Muscle layer of duodenum (tissue), 2 donors: ENCODE measurements at regions not wholly inside any gene's neighbourhood (a gene's known extent, or its start where the extent isn't known, plus 50 kb on each side); places are given as distances from the start of the nearest gene placed in this dataset.

Experiments used
- H3K27ac ChIP-seq: one replicate; pipeline ENCODE4 v1.7.0; 2013; ENCODE audit warnings: mild to moderate bottlenecking, low read length
- H3K27me3 ChIP-seq: one replicate; pipeline ENCODE4 v1.7.0; 2013; ENCODE audit warnings: low read depth, mild to moderate bottlenecking, control low read depth, low read length
- H3K36me3 ChIP-seq, 2 donors: one replicate each; pipeline ENCODE4 v1.7.0; 2013; ENCODE audit warnings: low read length in 2 of 2, control low read depth in 1 of 2, mild to moderate bottlenecking in 1 of 2; ENCODE audit not compliant: insufficient read depth in 2 of 2, control insufficient read depth in 1 of 2
- H3K4me1 ChIP-seq, 2 donors: one replicate each; pipeline ENCODE4 v1.7.0; 2013; ENCODE audit warnings: low read length in 2 of 2, mild to moderate bottlenecking in 2 of 2, control low read depth in 1 of 2, moderate library complexity in 1 of 2; ENCODE audit not compliant: insufficient read depth in 2 of 2, control insufficient read depth in 1 of 2
- H3K4me3 ChIP-seq, 2 donors: one replicate each; pipeline ENCODE4 v1.7.0; 2013; ENCODE audit warnings: low read length in 2 of 2, low read depth in 1 of 2, mild to moderate bottlenecking in 1 of 2
- H3K9me3 ChIP-seq, 2 donors: one replicate each; pipeline ENCODE4 v1.7.0; 2013; ENCODE audit warnings: low read length in 2 of 2, control low read depth in 1 of 2, mild to moderate bottlenecking in 1 of 2; ENCODE audit not compliant: control insufficient read depth in 1 of 2
- donor health status: healthy.

DNA sequence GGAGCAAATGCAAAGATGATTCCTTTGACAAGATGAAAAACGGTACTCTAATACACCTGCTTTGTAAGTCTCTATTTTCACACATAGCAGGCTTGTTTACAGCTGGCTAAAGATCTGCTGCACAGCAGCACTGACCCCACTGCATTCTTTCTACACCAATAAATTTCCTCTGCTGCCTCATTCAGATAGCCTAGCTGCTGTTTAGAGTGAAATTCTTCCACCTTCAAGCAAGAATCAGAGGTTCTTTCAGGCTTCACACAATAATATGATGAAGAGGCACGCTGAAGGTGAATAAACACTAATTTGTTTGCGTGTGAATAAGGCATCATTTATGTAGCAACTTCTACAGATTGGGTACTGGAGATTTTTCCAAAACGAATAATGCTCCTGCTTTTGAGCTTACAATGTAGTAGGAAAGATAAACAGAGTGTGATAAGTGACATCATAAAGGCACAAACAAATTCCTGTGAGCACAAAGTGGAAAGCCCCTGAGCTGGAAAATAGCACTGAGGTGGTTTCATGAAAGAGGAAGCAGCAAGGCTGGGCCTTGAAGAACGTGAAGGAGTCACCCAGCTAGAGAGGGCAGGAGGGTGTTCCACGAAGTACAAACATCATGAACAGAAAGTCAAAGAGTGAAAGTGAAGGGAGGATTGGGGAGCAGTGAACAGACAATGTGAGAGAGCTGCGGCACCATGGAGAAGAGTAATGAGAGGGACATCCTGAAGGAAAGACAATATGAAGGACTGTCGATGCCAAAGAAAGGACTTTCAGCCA, 543.4 kb downstream of the CD83 start:
- no peak overlapping the region for H3K27ac ChIP-seq
- no peaks in the 10 kb centered on the region for H3K36me3 ChIP-seq
- no peaks in the 10 kb centered on the region for H3K27me3 ChIP-seq
- H3K9me3 ChIP-seq, result no peaks in the 10 kb centered on the region
- H3K4me1 ChIP-seq, result peaks cover 0 to 4% of the 10 kb centered on the region in 2 donors
- no peak overlapping the region for H3K4me3 ChIP-seq

- Histone ChIP-seq H3K4me3 (no peak overlapping the region), H3K4me1 (no peaks in the 10 kb centered on the region), H3K9me3 (no peaks in the 10 kb centered on the region), H3K27ac (no peak overlapping the region), H3K27me3 (no peaks in the 10 kb centered on the region), H3K36me3 (no peaks in the 10 kb centered on the region)
These were observed 544.1 kb downstream of the CD83 start for GRCh38 chr6:14661691-14662090.

DNA sequence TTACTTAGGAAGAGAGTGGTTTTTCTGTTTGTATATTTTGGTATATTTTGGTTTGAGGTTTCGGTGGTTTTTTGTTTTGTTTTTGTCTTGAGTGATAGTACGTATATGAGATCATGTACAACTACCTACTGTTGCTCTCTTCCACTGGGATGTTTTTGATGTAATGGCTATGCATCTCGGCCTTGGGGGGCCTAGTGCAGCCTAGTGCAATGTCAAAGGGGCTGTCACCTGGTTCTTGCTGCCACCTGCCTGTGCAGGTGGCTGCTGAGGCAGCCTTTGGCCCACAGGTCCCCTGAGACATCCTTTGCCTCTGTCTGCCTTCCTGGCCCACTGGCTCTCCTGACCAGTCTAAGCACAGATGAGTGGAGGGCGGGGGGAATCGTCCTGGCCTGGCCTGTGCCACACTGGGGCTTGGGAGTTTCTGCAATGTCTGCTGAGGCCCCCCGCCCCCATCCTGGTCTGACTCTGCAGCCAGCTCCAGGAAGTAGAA, 546.6 kb downstream of the CD83 start:
- Histone ChIP-seq H3K27ac (no peak overlapping the region), H3K4me3 (no peak overlapping the region), H3K4me1 (no peaks in the 10 kb centered on the region), H3K9me3 (no peaks in the 10 kb centered on the region), H3K27me3 (no peaks in the 10 kb centered on the region), H3K36me3 (no peaks in the 10 kb centered on the region)

- Histone ChIP-seq H3K9me3 (no peaks in the 10 kb centered on the region), H3K4me3 (no peak overlapping the region), H3K4me1 (no peaks in the 10 kb centered on the region), H3K27me3 (no peaks in the 10 kb centered on the region), H3K36me3 (no peaks in the 10 kb centered on the region), H3K27ac (no peak overlapping the region)
These were observed 547.2 kb downstream of the CD83 start for GRCh38 chr6:14664621-14665315.

DNA sequence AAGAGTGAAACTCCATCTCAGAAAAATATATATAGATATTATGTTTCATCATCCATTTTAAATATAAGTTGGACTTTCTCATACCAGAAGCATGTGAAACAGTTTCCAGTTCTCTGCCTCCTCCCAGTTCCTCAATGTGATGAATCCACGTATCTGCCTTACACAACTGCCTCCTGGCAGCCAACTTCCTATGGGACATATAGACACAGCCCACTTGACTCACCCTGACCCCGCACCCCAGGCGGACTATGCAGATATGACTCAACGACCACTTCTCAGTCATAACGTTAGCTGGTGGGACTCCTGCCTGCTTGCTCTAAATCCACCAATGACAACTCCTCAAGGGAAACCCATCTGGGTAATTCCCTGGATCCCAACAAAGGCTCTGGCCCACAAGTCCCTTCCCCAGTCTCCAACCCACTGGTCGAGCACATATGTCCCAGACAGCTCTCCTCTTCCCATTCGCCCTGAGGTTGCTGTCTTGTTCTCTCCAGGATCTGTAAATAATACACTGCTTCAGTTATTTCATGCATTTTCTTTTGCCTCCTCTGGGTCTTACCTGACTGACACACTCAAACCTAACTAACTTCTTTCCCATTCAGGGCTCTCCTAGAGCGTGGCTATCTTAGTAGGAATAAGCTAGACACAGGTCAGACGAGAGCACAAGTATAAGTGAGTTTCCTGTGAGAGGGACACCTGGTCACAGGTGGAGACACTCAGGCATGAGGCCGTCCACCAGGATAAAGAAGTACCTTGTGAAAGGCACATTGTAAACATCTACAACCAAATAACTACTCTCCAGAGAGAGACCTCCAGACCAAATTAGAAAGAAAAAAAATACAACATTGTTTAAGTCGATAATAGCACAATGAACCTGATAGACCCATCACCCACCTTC, 548.5 kb downstream of the CD83 start:
- no peak overlapping the region for H3K27ac ChIP-seq
- no peaks in the 10 kb centered on the region for H3K9me3 ChIP-seq
- no peaks in the 10 kb centered on the region for H3K27me3 ChIP-seq
- H3K4me1 ChIP-seq, result no peaks in the 10 kb centered on the region
- H3K4me3 ChIP-seq, result no peak overlapping the region
- H3K36me3 ChIP-seq, result no peaks in the 10 kb centered on the region

- Histone ChIP-seq H3K4me3 (no peak overlapping the region), H3K36me3 (no peaks in the 10 kb centered on the region), H3K27me3 (no peaks in the 10 kb centered on the region), H3K4me1 (no peaks in the 10 kb centered on the region), H3K9me3 (no peaks in the 10 kb centered on the region), H3K27ac (no peak overlapping the region)
These were observed 553.2 kb downstream of the CD83 start for GRCh38 chr6:14670806-14671205.

DNA sequence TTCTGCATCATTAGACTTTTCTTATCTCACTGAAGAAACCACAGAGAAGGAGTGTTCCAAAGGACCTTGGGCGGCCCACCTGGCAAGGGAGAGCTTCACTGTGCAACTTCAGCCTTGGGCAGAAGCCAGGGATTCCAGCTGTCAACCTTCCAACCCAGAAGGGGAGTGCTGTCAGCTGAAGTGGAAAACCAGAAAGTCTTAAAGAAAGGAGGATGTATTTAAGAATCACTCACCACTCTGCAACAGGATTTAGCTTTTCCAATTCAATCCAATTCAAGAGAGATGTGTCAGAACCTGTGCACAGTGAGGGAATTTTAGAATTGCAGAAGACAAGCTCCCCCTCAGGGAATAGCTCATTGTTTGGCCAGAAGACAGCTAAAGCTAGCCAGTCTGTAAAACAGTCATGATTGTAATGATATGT, 553.7 kb downstream of the CD83 start:
- no peak overlapping the region for H3K27ac ChIP-seq
- no peak overlapping the region for H3K4me3 ChIP-seq
- no peaks in the 10 kb centered on the region for H3K4me1 ChIP-seq
- no peaks in the 10 kb centered on the region for H3K9me3 ChIP-seq
- no peaks in the 10 kb centered on the region for H3K36me3 ChIP-seq
- no peaks in the 10 kb centered on the region for H3K27me3 ChIP-seq

GRCh38 chr6:14671937-14672336, 554.4 kb downstream of the CD83 start:
- Histone ChIP-seq H3K9me3 (no peaks in the 10 kb centered on the region), H3K4me3 (no peak overlapping the region), H3K4me1 (no peaks in the 10 kb centered on the region), H3K27me3 (no peaks in the 10 kb centered on the region), H3K36me3 (no peaks in the 10 kb centered on the region), H3K27ac (no peak overlapping the region)

DNA sequence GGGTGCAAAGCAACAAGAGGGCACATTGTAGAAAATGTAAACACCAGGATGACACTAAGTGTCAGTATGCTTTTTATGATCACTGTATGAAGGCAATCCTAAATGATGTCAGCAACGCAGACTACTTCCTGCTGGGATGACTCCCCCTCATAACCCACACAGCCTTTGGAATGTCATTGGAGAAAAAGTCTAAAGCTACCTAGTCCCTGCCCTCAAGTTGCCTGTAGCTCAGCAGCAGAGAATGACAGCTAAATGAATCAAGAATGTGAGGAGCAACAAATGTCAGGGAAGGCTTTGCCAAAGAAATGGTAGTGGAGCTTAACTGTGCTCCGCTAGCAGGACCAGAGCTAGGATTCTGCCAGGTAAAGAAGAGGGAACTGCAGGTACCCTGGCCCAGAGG, 555.6 kb downstream of the CD83 start:
- Histone ChIP-seq H3K27ac (no peak overlapping the region), H3K27me3 (no peaks in the 10 kb centered on the region), H3K9me3 (no peaks in the 10 kb centered on the region), H3K36me3 (no peaks in the 10 kb centered on the region), H3K4me3 (no peak overlapping the region), H3K4me1 (no peaks in the 10 kb centered on the region)

- H3K36me3 ChIP-seq, result no peaks in the 10 kb centered on the region
- no peaks in the 10 kb centered on the region for H3K4me1 ChIP-seq
- no peaks in the 10 kb centered on the region for H3K27me3 ChIP-seq
- no peak overlapping the region for H3K4me3 ChIP-seq
- H3K27ac ChIP-seq, result no peak overlapping the region
- no peaks in the 10 kb centered on the region for H3K9me3 ChIP-seq
These were observed 556.9 kb downstream of the CD83 start for GRCh38 chr6:14674458-14674857.
